GM12874 (cell line): ENCODE measurements at regions not wholly inside any gene's neighbourhood (a gene's known extent, or its start where the extent isn't known, plus 50 kb on each side); places are given as distances from the start of the nearest gene placed in this dataset.

Source experiments
- CTCF ChIP-seq: IDR thresholded peaks from 2 replicates; pipeline ENCODE4 v1.5.1; 2011; ENCODE audit warnings: low read depth, mild to moderate bottlenecking, control low read depth, low read length, moderate library complexity; ENCODE audit not compliant: insufficient read depth

GRCh38 chr5:124239572-124239971 lies 506.9 kb downstream of the ZNF608 start:
- no peak for TF ChIP-seq CTCF

GRCh38 chr5:124238350-124238749 lies 508.1 kb downstream of the ZNF608 start:
- TF ChIP-seq CTCF = no peak

- no peak for TF ChIP-seq CTCF
Measured at GRCh38 chr5:124237206-124237695, 509.2 kb downstream of the ZNF608 start.

GRCh38 chr5:124236361-124237205 lies 509.9 kb downstream of the ZNF608 start:
- TF ChIP-seq CTCF = no peak

GRCh38 chr5:124235576-124235975 lies 510.9 kb downstream of the ZNF608 start:
- no peak for TF ChIP-seq CTCF

- no peak for TF ChIP-seq CTCF
Measured at GRCh38 chr5:124234770-124235562, 511.5 kb downstream of the ZNF608 start.

GRCh38 chr5:124234022-124234769 lies 512.2 kb downstream of the ZNF608 start:
- TF ChIP-seq CTCF = no peak
